GM12878 (cell line): ENCODE measurements at regions not wholly inside any gene's neighbourhood (a gene's known extent, or its start where the extent isn't known, plus 50 kb on each side); places are given as distances from the start of the nearest gene placed in this dataset.

Experiments
- ATAC-seq: fragments of 200-7000 bp; cut with Tn5 transposase; 3 replicates; pipeline ENCODE4 v1.9.1; 2020; ENCODE audit warnings: mild to moderate bottlenecking, moderate library complexity
- BruUV-seq: library from RNA; stranded (reverse); fragments of 400-500 nt; replicated peaks from 2 replicates; lab custom pipeline; 2021; lab: Mats Ljungman, UMichigan
- CTCF ChIA-PET: fragments of 300-600 bp; sonication (Branson Sonifier 250); formaldehyde crosslinking; extraction: SDS; loops from one replicate; lab custom pipeline; 2021; ENCODE audit warnings: inconsistent platforms; lab: Yijun Ruan, JAX
- POLR2A ChIA-PET: fragments of 350-600 bp; formaldehyde crosslinking; extraction: SDS; loops from one replicate; lab custom pipeline; 2021; ENCODE audit warnings: inconsistent platforms; lab: Charles Lee
- RAD21 ChIA-PET: fragments of 300-600 bp; sonication (Branson Sonifier 250); formaldehyde crosslinking; loops from one replicate; lab custom pipeline; 2023; ENCODE audit warnings: antibody characterized with exemption; ENCODE audit not compliant: unreplicated experiment; lab: Charles Lee
- SMC1A ChIA-PET: fragments of 300-600 bp; sonication (Branson Sonifier 250); formaldehyde crosslinking; loops from one replicate; lab custom pipeline; 2023; ENCODE audit not compliant: unreplicated experiment, uncharacterized antibody; lab: Charles Lee
- DNase-seq: peaks from one replicate; pipeline ENCODE4 v3.0.0-alpha.2; 2011; ENCODE audit warnings: low read depth, low spot score
- FAIRE-seq: peaks from 3 replicates; lab custom pipeline; 2011; peaks lifted over from hg19 to GRCh38; lab: Jason Lieb, UNC
- H2AFZ ChIP-seq: 2 replicates; pipeline ENCODE4 v1.6.0; 2011; ENCODE audit warnings: low read depth, low read length, control low read depth; ENCODE audit not compliant: control insufficient read depth
- H3K27ac ChIP-seq: 2 replicates; pipeline ENCODE4 v1.5.1; 2011; ENCODE audit warnings: control low read depth; ENCODE audit not compliant: control insufficient read depth, insufficient read depth
- H3K27me3 ChIP-seq, 2 experiments: replicated peaks in 1 of 2; 2 replicates each; pipeline versions ENCODE4 v1.6.0 to v1.6.1; 2011; ENCODE audit warnings: low read length in 1 of 2; ENCODE audit not compliant: control insufficient read depth in 2 of 2, insufficient read depth in 2 of 2
- H3K36me3 ChIP-seq, 2 experiments: 2 replicates each; pipeline ENCODE4 v1.5.1; 2011; ENCODE audit warnings: low read length in 1 of 2; ENCODE audit not compliant: control insufficient read depth in 2 of 2, insufficient read depth in 2 of 2
- H3K4me1 ChIP-seq: 2 replicates; pipeline ENCODE4 v1.6.1; 2011; ENCODE audit warnings: mild to moderate bottlenecking, low read length, moderate library complexity, mixed read lengths; ENCODE audit not compliant: control insufficient read depth, insufficient read depth
- H3K4me2 ChIP-seq: 2 replicates; pipeline ENCODE4 v1.6.0; 2011; ENCODE audit warnings: control low read depth; ENCODE audit not compliant: control insufficient read depth, insufficient read depth
- H3K4me3 ChIP-seq: fragments of 200-600 bp; sonication (generic); 2 replicates; pipeline ENCODE4 v1.5.1; 2016
- H3K79me2 ChIP-seq: 2 replicates; pipeline ENCODE4 v1.6.0; 2011; ENCODE audit warnings: low read length; ENCODE audit not compliant: control insufficient read depth, insufficient read depth
- H3K9ac ChIP-seq: 2 replicates; pipeline ENCODE4 v1.8.0; 2011; ENCODE audit warnings: low read length, control low read depth, mixed read lengths; ENCODE audit not compliant: control insufficient read depth, insufficient read depth
- H3K9me3 ChIP-seq: replicated peaks from 3 replicates; pipeline ENCODE4 v1.5.1; 2011; ENCODE audit warnings: mild to moderate bottlenecking, low read length; ENCODE audit not compliant: control insufficient read depth, insufficient read depth
- H4K20me1 ChIP-seq: 2 replicates; pipeline ENCODE4 v1.6.0; 2011; ENCODE audit not compliant: control insufficient read depth, insufficient read depth
- EZH2 ChIP-seq: IDR thresholded peaks from 2 replicates; pipeline ENCODE4 v1.6.1; 2012; ENCODE audit warnings: low read depth, mild to moderate bottlenecking, control low read depth, inconsistent platforms, low read length, borderline replicate concordance; ENCODE audit not compliant: control insufficient read depth
- NBN ChIP-seq: fragments of 450-650 bp; IDR thresholded peaks from 2 replicates; pipeline ENCODE4 v1.6.1; 2016
- SRF ChIP-seq, 2 experiments: IDR thresholded peaks; 2 replicates each; pipeline ENCODE4 v1.6.1; 2011; ENCODE audit warnings: low read depth in 2 of 2, low read length in 2 of 2, mild to moderate bottlenecking in 1 of 2, moderate library complexity in 1 of 2
- ZNF207 ChIP-seq: fragments of 450-650 bp; IDR thresholded peaks from 2 replicates; pipeline ENCODE4 v1.6.1; 2014; ENCODE audit warnings: antibody characterized with exemption, mild to moderate bottlenecking, borderline replicate concordance
- in situ Hi-C: fragments of 300-500 bp; cut with MboI; formaldehyde crosslinking; loops from 9 replicates; pipeline ENCODE4 v1.14.3; 2018; ENCODE audit warnings: mixed read lengths
- intact Hi-C: fragments of 100-400 bp; cut with micrococcal nuclease; formaldehyde crosslinking; loops from one replicate; pipeline ENCODE4 v1.14.2; 2022; ENCODE audit not compliant: unreplicated experiment
- TF ChIP-seq, protein P1 (sequence below): fragments of 450-650 bp; IDR thresholded peaks from 2 replicates; pipeline ENCODE4 v1.6.1; 2017; ENCODE audit warnings: mild to moderate bottlenecking, low read depth, inconsistent platforms; ENCODE audit not compliant: poor library complexity, severe bottlenecking
- TF ChIP-seq, protein P2 (sequence below): IDR thresholded peaks from 2 replicates; pipeline ENCODE4 v1.6.1; 2011; ENCODE audit warnings: borderline replicate concordance, low read depth, mild to moderate bottlenecking, moderate library complexity, low read length; ENCODE audit not compliant: insufficient read depth, poor library complexity, severe bottlenecking
- TF ChIP-seq, protein P3 (sequence below): fragments of 450-650 bp; formaldehyde crosslinking; IDR thresholded peaks from 2 replicates; pipeline ENCODE4 v1.4.0; 2020; ENCODE audit warnings: mild to moderate bottlenecking, moderate library complexity
- TF ChIP-seq, protein P4 (sequence below): fragments of 450-650 bp; formaldehyde crosslinking; IDR thresholded peaks from 2 replicates; pipeline ENCODE4 v1.5.0; 2022; ENCODE audit warnings: mild to moderate bottlenecking, missing genetic modification characterization
- TF ChIP-seq, protein P5 (sequence below): IDR thresholded peaks from 2 replicates; pipeline ENCODE4 v1.6.1; 2011; ENCODE audit warnings: borderline replicate concordance, low read depth, mild to moderate bottlenecking, moderate library complexity, mixed read lengths, low read length; ENCODE audit not compliant: insufficient read depth; ENCODE audit errors: extremely low read length

DNA sequence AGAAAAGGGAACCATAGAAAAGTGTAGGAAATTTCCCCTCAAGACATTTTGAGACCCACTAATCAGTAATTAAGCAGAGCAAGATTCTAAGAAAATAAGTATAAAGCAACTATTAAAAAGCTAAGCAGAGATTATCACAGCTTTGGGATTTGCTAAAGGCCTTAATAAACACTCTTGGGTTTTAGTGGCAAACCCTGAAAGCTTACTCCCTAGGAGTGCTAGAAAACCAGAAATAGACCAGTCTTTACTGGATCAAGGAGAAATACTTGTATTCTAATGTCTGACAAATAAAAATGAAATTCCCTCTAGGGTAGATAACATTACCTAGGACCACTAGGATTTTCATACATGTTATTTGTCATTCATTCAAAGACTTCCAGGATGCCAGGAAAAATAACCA, 510.8 kb downstream of the SPATA31D1 start:
- Histone ChIP-seq H3K4me1 (no peaks in the 10 kb centered on the region), H3K4me2 (no peak overlapping the region), H3K27ac (no peak overlapping the region), H3K9me3 (no peaks in the 10 kb centered on the region), H4K20me1 (no peaks in the 10 kb centered on the region), H3K36me3 (no peaks in the 10 kb centered on the region), H3K9ac (no peak overlapping the region), H3K4me3 (no peak overlapping the region), H2AFZ (no peak overlapping the region), H3K79me2 (no peaks in the 10 kb centered on the region), H3K27me3 (no peaks in the 10 kb centered on the region)
- no peak for ATAC-seq
- no TSS peak for BruUV-seq
- in situ Hi-C loops = no loop called here
- TF ChIP-seq, protein P1, sequence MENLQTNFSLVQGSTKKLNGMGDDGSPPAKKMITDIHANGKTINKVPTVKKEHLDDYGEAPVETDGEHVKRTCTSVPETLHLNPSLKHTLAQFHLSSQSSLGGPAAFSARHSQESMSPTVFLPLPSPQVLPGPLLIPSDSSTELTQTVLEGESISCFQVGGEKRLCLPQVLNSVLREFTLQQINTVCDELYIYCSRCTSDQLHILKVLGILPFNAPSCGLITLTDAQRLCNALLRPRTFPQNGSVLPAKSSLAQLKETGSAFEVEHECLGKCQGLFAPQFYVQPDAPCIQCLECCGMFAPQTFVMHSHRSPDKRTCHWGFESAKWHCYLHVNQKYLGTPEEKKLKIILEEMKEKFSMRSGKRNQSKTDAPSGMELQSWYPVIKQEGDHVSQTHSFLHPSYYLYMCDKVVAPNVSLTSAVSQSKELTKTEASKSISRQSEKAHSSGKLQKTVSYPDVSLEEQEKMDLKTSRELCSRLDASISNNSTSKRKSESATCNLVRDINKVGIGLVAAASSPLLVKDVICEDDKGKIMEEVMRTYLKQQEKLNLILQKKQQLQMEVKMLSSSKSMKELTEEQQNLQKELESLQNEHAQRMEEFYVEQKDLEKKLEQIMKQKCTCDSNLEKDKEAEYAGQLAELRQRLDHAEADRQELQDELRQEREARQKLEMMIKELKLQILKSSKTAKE = no peak
- TF ChIP-seq, protein P2, sequence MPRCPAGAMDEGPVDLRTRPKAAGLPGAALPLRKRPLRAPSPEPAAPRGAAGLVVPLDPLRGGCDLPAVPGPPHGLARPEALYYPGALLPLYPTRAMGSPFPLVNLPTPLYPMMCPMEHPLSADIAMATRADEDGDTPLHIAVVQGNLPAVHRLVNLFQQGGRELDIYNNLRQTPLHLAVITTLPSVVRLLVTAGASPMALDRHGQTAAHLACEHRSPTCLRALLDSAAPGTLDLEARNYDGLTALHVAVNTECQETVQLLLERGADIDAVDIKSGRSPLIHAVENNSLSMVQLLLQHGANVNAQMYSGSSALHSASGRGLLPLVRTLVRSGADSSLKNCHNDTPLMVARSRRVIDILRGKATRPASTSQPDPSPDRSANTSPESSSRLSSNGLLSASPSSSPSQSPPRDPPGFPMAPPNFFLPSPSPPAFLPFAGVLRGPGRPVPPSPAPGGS = no peak
- TF ChIP-seq NBN = no peak
- TF ChIP-seq, protein P3, sequence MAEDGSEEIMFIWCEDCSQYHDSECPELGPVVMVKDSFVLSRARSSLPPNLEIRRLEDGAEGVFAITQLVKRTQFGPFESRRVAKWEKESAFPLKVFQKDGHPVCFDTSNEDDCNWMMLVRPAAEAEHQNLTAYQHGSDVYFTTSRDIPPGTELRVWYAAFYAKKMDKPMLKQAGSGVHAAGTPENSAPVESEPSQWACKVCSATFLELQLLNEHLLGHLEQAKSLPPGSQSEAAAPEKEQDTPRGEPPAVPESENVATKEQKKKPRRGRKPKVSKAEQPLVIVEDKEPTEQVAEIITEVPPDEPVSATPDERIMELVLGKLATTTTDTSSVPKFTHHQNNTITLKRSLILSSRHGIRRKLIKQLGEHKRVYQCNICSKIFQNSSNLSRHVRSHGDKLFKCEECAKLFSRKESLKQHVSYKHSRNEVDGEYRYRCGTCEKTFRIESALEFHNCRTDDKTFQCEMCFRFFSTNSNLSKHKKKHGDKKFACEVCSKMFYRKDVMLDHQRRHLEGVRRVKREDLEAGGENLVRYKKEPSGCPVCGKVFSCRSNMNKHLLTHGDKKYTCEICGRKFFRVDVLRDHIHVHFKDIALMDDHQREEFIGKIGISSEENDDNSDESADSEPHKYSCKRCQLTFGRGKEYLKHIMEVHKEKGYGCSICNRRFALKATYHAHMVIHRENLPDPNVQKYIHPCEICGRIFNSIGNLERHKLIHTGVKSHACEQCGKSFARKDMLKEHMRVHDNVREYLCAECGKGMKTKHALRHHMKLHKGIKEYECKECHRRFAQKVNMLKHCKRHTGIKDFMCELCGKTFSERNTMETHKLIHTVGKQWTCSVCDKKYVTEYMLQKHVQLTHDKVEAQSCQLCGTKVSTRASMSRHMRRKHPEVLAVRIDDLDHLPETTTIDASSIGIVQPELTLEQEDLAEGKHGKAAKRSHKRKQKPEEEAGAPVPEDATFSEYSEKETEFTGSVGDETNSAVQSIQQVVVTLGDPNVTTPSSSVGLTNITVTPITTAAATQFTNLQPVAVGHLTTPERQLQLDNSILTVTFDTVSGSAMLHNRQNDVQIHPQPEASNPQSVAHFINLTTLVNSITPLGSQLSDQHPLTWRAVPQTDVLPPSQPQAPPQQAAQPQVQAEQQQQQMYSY (CRISPR knock-in tag) = no peak
- no peak for TF ChIP-seq EZH2
- TF ChIP-seq ZNF207 = no peak
- no peak for TF ChIP-seq SRF (IDR thresholded peaks at IDR 0.05; ENCODE audit: low read depth in 2 of 2, low read length in 2 of 2)
- TF ChIP-seq, protein P4, sequence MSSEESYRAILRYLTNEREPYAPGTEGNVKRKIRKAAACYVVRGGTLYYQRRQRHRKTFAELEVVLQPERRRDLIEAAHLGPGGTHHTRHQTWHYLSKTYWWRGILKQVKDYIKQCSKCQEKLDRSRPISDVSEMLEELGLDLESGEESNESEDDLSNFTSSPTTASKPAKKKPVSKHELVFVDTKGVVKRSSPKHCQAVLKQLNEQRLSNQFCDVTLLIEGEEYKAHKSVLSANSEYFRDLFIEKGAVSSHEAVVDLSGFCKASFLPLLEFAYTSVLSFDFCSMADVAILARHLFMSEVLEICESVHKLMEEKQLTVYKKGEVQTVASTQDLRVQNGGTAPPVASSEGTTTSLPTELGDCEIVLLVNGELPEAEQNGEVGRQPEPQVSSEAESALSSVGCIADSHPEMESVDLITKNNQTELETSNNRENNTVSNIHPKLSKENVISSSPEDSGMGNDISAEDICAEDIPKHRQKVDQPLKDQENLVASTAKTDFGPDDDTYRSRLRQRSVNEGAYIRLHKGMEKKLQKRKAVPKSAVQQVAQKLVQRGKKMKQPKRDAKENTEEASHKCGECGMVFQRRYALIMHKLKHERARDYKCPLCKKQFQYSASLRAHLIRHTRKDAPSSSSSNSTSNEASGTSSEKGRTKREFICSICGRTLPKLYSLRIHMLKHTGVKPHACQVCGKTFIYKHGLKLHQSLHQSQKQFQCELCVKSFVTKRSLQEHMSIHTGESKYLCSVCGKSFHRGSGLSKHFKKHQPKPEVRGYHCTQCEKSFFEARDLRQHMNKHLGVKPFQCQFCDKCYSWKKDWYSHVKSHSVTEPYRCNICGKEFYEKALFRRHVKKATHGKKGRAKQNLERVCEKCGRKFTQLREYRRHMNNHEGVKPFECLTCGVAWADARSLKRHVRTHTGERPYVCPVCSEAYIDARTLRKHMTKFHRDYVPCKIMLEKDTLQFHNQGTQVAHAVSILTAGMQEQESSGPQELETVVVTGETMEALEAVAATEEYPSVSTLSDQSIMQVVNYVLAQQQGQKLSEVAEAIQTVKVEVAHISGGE (CRISPR knock-in tag) = no peak
- TF ChIP-seq, protein P5, sequence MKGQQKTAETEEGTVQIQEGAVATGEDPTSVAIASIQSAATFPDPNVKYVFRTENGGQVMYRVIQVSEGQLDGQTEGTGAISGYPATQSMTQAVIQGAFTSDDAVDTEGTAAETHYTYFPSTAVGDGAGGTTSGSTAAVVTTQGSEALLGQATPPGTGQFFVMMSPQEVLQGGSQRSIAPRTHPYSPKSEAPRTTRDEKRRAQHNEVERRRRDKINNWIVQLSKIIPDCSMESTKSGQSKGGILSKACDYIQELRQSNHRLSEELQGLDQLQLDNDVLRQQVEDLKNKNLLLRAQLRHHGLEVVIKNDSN = no peak
- ChIA-PET RAD21 (no interaction called here), POLR2A (interaction anchor here (0.5 kb wide), 1 partner anchor 125 kb away, joined by 3 read pairs; no protein-coding TSS in a partner anchor), SMC1A (no interaction called here), CTCF (no interaction called here)
- intact Hi-C loops = loop anchor here (10.0 kb wide), 1 partner anchor 495 kb away; no protein-coding TSS in a partner anchor
- FAIRE-seq = no peak
- DNase-seq = no peak
